ENCODE measurements at regions not wholly inside any gene's neighbourhood (a gene's known extent, or its start where the extent isn't known, plus 50 kb on each side); places are given as distances from the start of the nearest gene placed in this dataset.

DNA sequence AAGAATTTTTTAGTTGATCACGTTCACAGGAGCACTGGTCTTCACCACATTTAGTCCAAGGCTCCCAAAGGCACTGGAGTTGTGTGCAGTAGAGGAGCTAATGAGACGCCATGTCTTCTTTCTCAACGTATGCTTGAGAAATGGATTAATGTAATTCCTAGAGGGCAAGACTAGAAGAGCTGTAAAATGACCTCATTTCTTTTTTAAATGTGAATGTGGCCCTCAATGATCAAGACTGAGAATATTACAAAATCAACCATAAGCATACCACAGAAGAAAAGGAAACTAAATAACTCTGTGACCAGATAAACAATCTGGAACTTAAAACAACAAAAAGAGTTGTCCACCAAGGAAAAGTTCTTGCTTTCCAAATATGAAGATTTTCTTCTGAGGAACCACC is 112.1 kb upstream of the THBS1 start (continued):
- TF ChIP-seq TBX2 (CRISPR knock-in tag; IDR thresholded peaks at IDR 0.05; ENCODE audit: borderline replicate concordance) (no peak), IKZF1 (IDR thresholded peaks at IDR 0.05) (no peak), ZSCAN21 (CRISPR knock-in tag; IDR thresholded peaks at IDR 0.05; ENCODE audit: borderline replicate concordance) (no peak), CEBPB (IDR thresholded peaks at IDR 0.05; ENCODE audit: borderline replicate concordance, low read depth, low read length) (no peak)

- Histone ChIP-seq H3K4me2 (ENCODE audit: low read depth, low read length) (no peak overlapping the region), H3K79me2 (ENCODE audit: insufficient read depth, low read length) (no peaks in the 10 kb centered on the region), H4K20me1 (ENCODE audit: insufficient read depth, low read length) (no peaks in the 10 kb centered on the region), H3K9ac (ENCODE audit: insufficient read depth, low read depth, low read length) (no peak overlapping the region), H3K4me3 (replicated peaks in 1 of 3; ENCODE audit: insufficient read depth in 1 of 3, low read depth in 2 of 3, low read length in 3 of 3) (no peak overlapping the region), H3K36me3 (replicated peaks in 1 of 2; ENCODE audit: control insufficient read depth in 1 of 2, insufficient read depth in 2 of 2, low read length in 2 of 2) (no peaks in the 10 kb centered on the region), H2AFZ (ENCODE audit: low read length) (no peak overlapping the region), H3K9me3 (ENCODE audit: low read length) (no peaks in the 10 kb centered on the region), H3K27ac (ENCODE audit: extremely low read length, insufficient read depth, low read length) (no peak overlapping the region), H3K4me1 (ENCODE audit: insufficient read depth, low read length) (no peaks in the 10 kb centered on the region), H3K27me3 (ENCODE audit: control insufficient read depth in 1 of 2, insufficient read depth in 2 of 2, low read length in 2 of 2) (peaks cover 0 to 4% of the 10 kb centered on the region in 2 experiments; a peak in 2 of 5 replicates)
- intact Hi-C loops (cut with micrococcal nuclease; ENCODE audit: unreplicated experiment) = no loop called here
- no TSS peak for BruUV-seq (replicated peaks)
- DNase-seq (ENCODE audit: low spot score) = no peak
- FAIRE-seq = no peak
- 49% methylated on average over 2 of the region's 2 CpGs for WGBS (ENCODE audit: low lambda C conversion rate)
- CTCF ChIA-PET (ENCODE audit: low intra/inter-chr PET ratio, low total read pairs) = no interaction called here
- no peak for ATAC-seq
- no peak for TF ChIP-seq ZBTB42 (CRISPR knock-in tag; IDR thresholded peaks at IDR 0.05)
- TF ChIP-seq GPN1 (CRISPR knock-in tag; IDR thresholded peaks at IDR 0.05; ENCODE audit: borderline replicate concordance) = no peak
- no peak for TF ChIP-seq ZBTB20 (CRISPR knock-in tag; IDR thresholded peaks at IDR 0.05; ENCODE audit: borderline replicate concordance, low read depth)
- TF ChIP-seq RORA (CRISPR knock-in tag; IDR thresholded peaks at IDR 0.05) = no peak
- no peak for TF ChIP-seq ZNF674 (CRISPR knock-in tag; IDR thresholded peaks at IDR 0.05; ENCODE audit: low read depth)
- no peak for TF ChIP-seq ZNF407 (CRISPR knock-in tag; IDR thresholded peaks at IDR 0.05; ENCODE audit: not compliant biosample characterization)
- TF ChIP-seq NFYC (CRISPR knock-in tag; IDR thresholded peaks at IDR 0.05) = no peak
- TF ChIP-seq, protein P1, sequence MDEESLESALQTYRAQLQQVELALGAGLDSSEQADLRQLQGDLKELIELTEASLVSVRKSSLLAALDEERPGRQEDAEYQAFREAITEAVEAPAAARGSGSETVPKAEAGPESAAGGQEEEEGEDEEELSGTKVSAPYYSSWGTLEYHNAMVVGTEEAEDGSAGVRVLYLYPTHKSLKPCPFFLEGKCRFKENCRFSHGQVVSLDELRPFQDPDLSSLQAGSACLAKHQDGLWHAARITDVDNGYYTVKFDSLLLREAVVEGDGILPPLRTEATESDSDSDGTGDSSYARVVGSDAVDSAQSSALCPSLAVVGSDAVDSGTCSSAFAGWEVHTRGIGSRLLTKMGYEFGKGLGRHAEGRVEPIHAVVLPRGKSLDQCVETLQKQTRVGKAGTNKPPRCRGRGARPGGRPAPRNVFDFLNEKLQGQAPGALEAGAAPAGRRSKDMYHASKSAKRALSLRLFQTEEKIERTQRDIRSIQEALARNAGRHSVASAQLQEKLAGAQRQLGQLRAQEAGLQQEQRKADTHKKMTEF (CRISPR knock-in tag; IDR thresholded peaks at IDR 0.05) = no peak
- in situ Hi-C loops (cut with HindIII; ENCODE audit: extremely low pct_ligation_motif_present, low pct_unique_long_range_greater_than_20kb) = no loop called here
- POLR2A ChIA-PET = no interaction called here
These were observed 108.9 kb upstream of the THBS1 start for GRCh38 chr15:39471785-39472574.
